ENCODE measurements at regions not wholly inside any gene's neighbourhood (a gene's known extent, or its start where the extent isn't known, plus 50 kb on each side); places are given as distances from the start of the nearest gene placed in this dataset.

DNA sequence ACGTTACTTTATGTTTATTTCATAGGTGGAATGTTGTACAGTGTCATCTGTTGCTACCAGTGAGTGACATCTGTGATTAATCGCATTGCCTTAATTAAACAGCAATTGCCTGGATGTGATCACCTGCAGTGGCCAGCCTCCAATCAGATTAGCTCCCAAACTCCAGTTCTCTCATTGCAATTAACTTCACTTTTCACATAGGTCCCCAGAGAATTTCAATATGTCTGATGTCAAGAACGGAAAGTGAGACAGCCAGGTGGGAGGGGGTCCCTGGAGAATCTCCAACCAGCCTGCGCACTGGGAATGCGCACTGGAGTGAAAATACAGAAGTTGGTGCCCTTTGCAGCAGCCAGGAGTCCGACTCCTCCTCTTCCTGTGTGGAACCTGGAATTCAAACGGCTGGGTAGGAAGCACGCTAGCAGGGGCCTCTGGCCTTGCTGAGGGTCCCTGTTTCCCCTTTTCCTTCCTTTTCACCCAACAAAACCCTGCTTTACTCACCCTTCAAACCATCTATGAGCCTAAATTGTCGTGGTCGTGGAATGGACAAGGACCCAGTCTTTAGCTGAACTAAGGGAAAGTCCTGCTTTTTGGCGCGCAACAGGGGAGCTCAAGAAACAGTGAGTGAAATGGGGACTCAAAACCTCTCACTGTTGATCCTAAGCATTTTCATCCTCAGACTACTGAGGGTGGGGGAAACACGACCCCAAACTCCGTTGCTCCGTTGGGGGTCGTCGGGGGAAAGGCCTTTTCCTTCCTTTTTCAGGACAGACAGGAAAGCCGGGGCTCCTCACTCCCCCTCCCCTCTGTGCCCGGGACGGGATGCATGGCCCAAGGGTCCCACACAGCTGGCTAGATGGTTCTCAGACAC lies 1355.5 kb upstream of the LRRTM3 start (continued):
- TF ChIP-seq ZBTB7A (tag by site-specific recombination; IDR thresholded peaks at IDR 0.05; ENCODE audit: low read depth) (no peak), ZNF112 (tag by site-specific recombination; IDR thresholded peaks at IDR 0.05) (no peak), OSR2 (tag by site-specific recombination; IDR thresholded peaks at IDR 0.05) (no peak; the same call in none of the 2 replicates), ZNF174 (tag by site-specific recombination; IDR thresholded peaks at IDR 0.05) (no peak), ZNF18 (tag by site-specific recombination; IDR thresholded peaks at IDR 0.05) (no peak), SP3 (tag by site-specific recombination; IDR thresholded peaks at IDR 0.05) (peak; percentile 29; the same call in 1 of the 2 replicates), ZNF146 (tag by site-specific recombination; IDR thresholded peaks at IDR 0.05) (no peak), ZNF324 (tag by site-specific recombination; IDR thresholded peaks at IDR 0.05) (no peak), ZBTB17 (tag by site-specific recombination; IDR thresholded peaks at IDR 0.05) (no peak), ZNF514 (tag by site-specific recombination; IDR thresholded peaks at IDR 0.05) (no peak), ZNF777 (tag by site-specific recombination; IDR thresholded peaks at IDR 0.05; ENCODE audit: borderline replicate concordance) (no peak), ZFP3 (tag by site-specific recombination; IDR thresholded peaks at IDR 0.05; ENCODE audit: low read depth) (no peak), ZNF677 (tag by site-specific recombination; IDR thresholded peaks at IDR 0.05) (no peak), ZNF776 (tag by site-specific recombination; IDR thresholded peaks at IDR 0.05; ENCODE audit: borderline replicate concordance) (no peak), EGR2 (tag by site-specific recombination; IDR thresholded peaks at IDR 0.05; ENCODE audit: low read depth) (no peak), ZNF202 (tag by site-specific recombination; IDR thresholded peaks at IDR 0.05; ENCODE audit: borderline replicate concordance) (no peak), ZNF292 (tag by site-specific recombination; IDR thresholded peaks at IDR 0.05; ENCODE audit: borderline replicate concordance, low read depth) (no peak), ZNF132 (tag by site-specific recombination; IDR thresholded peaks at IDR 0.05; ENCODE audit: borderline replicate concordance) (no peak), ZNF175 (tag by site-specific recombination; IDR thresholded peaks at IDR 0.05) (no peak), HOXD13 (CRISPR knock-in tag; IDR thresholded peaks at IDR 0.05; ENCODE audit: borderline replicate concordance) (no peak), ZNF664 (tag by site-specific recombination; IDR thresholded peaks at IDR 0.05) (no peak), ZNF530 (tag by site-specific recombination; IDR thresholded peaks at IDR 0.05; ENCODE audit: low read depth) (no peak), KLF10 (tag by site-specific recombination; IDR thresholded peaks at IDR 0.05) (no peak), ZNF692 (tag by site-specific recombination; IDR thresholded peaks at IDR 0.05) (peak; percentile 85)
- TF ChIP-seq, protein P1, sequence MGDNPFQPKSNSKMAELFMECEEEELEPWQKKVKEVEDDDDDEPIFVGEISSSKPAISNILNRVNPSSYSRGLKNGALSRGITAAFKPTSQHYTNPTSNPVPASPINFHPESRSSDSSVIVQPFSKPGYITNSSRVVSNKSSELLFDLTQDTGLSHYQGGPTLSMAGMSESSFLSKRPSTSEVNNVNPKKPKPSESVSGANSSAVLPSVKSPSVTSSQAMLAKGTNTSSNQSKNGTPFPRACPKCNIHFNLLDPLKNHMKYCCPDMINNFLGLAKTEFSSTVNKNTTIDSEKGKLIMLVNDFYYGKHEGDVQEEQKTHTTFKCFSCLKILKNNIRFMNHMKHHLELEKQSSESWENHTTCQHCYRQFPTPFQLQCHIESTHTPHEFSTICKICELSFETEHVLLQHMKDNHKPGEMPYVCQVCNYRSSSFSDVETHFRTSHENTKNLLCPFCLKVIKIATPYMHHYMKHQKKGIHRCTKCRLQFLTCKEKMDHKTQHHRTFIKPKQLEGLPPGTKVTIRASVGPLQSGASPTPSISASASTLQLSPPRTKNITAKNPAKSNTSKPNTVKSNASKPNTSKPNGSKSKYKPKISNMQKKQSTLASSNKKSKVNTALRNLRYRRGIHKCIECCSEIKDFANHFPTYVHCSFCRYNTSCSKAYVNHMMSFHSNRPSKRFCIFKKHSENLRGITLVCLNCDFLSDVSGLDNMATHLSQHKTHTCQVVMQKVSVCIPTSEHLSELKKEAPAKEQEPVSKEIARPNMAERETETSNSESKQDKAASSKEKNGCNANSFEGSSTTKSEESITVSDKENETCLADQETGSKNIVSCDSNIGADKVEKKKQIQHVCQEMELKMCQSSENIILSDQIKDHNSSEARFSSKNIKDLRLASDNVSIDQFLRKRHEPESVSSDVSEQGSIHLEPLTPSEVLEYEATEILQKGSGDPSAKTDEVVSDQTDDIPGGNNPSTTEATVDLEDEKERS (tag by site-specific recombination; IDR thresholded peaks at IDR 0.05), result no peak
- TF ChIP-seq, protein P2, sequence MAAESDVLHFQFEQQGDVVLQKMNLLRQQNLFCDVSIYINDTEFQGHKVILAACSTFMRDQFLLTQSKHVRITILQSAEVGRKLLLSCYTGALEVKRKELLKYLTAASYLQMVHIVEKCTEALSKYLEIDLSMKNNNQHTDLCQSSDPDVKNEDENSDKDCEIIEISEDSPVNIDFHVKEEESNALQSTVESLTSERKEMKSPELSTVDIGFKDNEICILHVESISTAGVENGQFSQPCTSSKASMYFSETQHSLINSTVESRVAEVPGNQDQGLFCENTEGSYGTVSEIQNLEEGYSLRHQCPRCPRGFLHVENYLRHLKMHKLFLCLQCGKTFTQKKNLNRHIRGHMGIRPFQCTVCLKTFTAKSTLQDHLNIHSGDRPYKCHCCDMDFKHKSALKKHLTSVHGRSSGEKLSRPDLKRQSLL (tag by site-specific recombination; IDR thresholded peaks at IDR 0.05), result no peak
- TF ChIP-seq, protein P3, sequence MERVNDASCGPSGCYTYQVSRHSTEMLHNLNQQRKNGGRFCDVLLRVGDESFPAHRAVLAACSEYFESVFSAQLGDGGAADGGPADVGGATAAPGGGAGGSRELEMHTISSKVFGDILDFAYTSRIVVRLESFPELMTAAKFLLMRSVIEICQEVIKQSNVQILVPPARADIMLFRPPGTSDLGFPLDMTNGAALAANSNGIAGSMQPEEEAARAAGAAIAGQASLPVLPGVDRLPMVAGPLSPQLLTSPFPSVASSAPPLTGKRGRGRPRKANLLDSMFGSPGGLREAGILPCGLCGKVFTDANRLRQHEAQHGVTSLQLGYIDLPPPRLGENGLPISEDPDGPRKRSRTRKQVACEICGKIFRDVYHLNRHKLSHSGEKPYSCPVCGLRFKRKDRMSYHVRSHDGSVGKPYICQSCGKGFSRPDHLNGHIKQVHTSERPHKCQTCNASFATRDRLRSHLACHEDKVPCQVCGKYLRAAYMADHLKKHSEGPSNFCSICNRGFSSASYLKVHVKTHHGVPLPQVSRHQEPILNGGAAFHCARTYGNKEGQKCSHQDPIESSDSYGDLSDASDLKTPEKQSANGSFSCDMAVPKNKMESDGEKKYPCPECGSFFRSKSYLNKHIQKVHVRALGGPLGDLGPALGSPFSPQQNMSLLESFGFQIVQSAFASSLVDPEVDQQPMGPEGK (tag by site-specific recombination; IDR thresholded peaks at IDR 0.05), result peak; percentile 31; the same call in 1 of the 2 replicates
- TF ChIP-seq, protein P4, sequence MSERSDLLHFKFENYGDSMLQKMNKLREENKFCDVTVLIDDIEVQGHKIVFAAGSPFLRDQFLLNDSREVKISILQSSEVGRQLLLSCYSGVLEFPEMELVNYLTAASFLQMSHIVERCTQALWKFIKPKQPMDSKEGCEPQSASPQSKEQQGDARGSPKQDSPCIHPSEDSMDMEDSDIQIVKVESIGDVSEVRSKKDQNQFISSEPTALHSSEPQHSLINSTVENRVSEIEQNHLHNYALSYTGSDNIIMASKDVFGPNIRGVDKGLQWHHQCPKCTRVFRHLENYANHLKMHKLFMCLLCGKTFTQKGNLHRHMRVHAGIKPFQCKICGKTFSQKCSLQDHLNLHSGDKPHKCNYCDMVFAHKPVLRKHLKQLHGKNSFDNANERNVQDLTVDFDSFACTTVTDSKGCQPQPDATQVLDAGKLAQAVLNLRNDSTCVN (tag by site-specific recombination; optimal IDR thresholded peaks at IDR 0.05), result no peak
